Left ventricle myocardium inferior (tissue), 1 donor: ENCODE measurements at regions not wholly inside any gene's neighbourhood (a gene's known extent, or its start where the extent isn't known, plus 50 kb on each side); places are given as distances from the start of the nearest gene placed in this dataset.

ENCODE experiments used
- DNase-seq: peaks from one replicate; pipeline ENCODE4 v3.0.0-alpha.2; 2020
- H3K27ac ChIP-seq: fragments of 200-600 bp; replicated peaks from 2 replicates; pipeline ENCODE4 v1.8.0; 2021
- H3K27me3 ChIP-seq: fragments of 200-600 bp; 2 replicates; pipeline ENCODE4 v1.8.0; 2021; ENCODE audit warnings: low read depth
- H3K36me3 ChIP-seq: fragments of 200-600 bp; 2 replicates; pipeline ENCODE4 v1.8.0; 2021
- H3K4me1 ChIP-seq: fragments of 200-600 bp; 2 replicates; pipeline ENCODE4 v1.8.0; 2021
- H3K4me3 ChIP-seq: fragments of 200-600 bp; 2 replicates; pipeline ENCODE4 v1.8.0; 2021; ENCODE audit warnings: mild to moderate bottlenecking, moderate library complexity
- H3K9me3 ChIP-seq: fragments of 200-600 bp; replicated peaks from 2 replicates; pipeline ENCODE4 v1.8.0; 2021
- CTCF ChIP-seq: fragments of 200-600 bp; IDR thresholded peaks from 2 replicates; pipeline ENCODE4 v1.8.0; 2021; ENCODE audit warnings: antibody characterized with exemption, mild to moderate bottlenecking, borderline replicate concordance
- intact Hi-C: fragments of 100-400 bp; cut with micrococcal nuclease; formaldehyde crosslinking; loops from one replicate; pipeline ENCODE4 v1.11.0; 2022
- donor health status: DM: no; HTN: yes; CAD: no; lungs with severe emphysema.

- no peak for TF ChIP-seq CTCF
- Histone ChIP-seq H3K27ac (no peak overlapping the region), H3K4me1 (no peaks in the 10 kb centered on the region), H3K4me3 (no peak overlapping the region), H3K9me3 (no peaks in the 10 kb centered on the region), H3K27me3 (peaks cover under 1% of the 10 kb centered on the region), H3K36me3 (no peaks in the 10 kb centered on the region)
- intact Hi-C loops = no loop called here
- DNase-seq = no peak
Measured at GRCh38 chr3:189580190-189580589, 51.0 kb upstream of the TP63 start.
